ENCODE measurements at regions not wholly inside any gene's neighbourhood (a gene's known extent, or its start where the extent isn't known, plus 50 kb on each side); places are given as distances from the start of the nearest gene placed in this dataset.
"Not testable (repeated sequence)": the region's sequence is repeated elsewhere in the genome, so short reads cannot be mapped to it uniquely, and the experiment has no call there.

- intact Hi-C loops (cut with DNase I): no loop called here
- ATAC-seq: no peak
- Histone ChIP-seq H3K27ac (no peak overlapping the region), H3K4me1 (no peaks in the 10 kb centered on the region), H3K36me3 (no peaks in the 10 kb centered on the region), H3K4me3 (no peak overlapping the region), H3K27me3 (no peaks in the 10 kb centered on the region), H3K9me3 (no peaks in the 10 kb centered on the region)
- no peak for FAIRE-seq
- no peak for DNase-seq
- no peak for TF ChIP-seq CTCF (IDR thresholded peaks at IDR 0.05)
These were observed 616.0 kb upstream of the EDIL3 start for GRCh38 chr5:85000671-85001070.

GRCh38 chr5:85002026-85002425 is 617.3 kb upstream of the EDIL3 start:
- H3K27ac ChIP-seq; H3K36me3 ChIP-seq; intact Hi-C loops (cut with DNase I); ATAC-seq; DNase-seq; FAIRE-seq; H3K4me3 ChIP-seq; H3K4me1 ChIP-seq; H3K27me3 ChIP-seq; H3K9me3 ChIP-seq: not testable (repeated sequence)
- 76 to 86% methylated on average over 9 of the region's 9 CpGs for WGBS, 2 donors

- no peak overlapping the region for H3K4me3 ChIP-seq
- DNase-seq (no peak), FAIRE-seq (no peak), ATAC-seq (no peak)
- H3K36me3 ChIP-seq: no peaks in the 10 kb centered on the region
- H3K4me1 ChIP-seq: no peaks in the 10 kb centered on the region
- no peaks in the 10 kb centered on the region for H3K27me3 ChIP-seq
- no peaks in the 10 kb centered on the region for H3K9me3 ChIP-seq
- H3K27ac ChIP-seq: no peak overlapping the region
- WGBS, 2 donors: 68 to 77% methylated on average over 4 of the region's 4 CpGs
- no peak for TF ChIP-seq CTCF (IDR thresholded peaks at IDR 0.05)
- intact Hi-C loops (cut with DNase I): no loop called here
These were observed 625.4 kb upstream of the EDIL3 start for GRCh38 chr5:85010014-85010562.

- DNase-seq (no peak), FAIRE-seq (no peak), ATAC-seq (no peak)
- H3K4me3 ChIP-seq: no peak overlapping the region
- TF ChIP-seq CTCF (IDR thresholded peaks at IDR 0.05): no peak
- H3K9me3 ChIP-seq: no peaks in the 10 kb centered on the region
- H3K27ac ChIP-seq: no peak overlapping the region
- WGBS, 2 donors: 54 to 57% methylated on average over 2 of the region's 2 CpGs
- intact Hi-C loops (cut with DNase I): no loop called here
- H3K27me3 ChIP-seq: no peaks in the 10 kb centered on the region
- no peaks in the 10 kb centered on the region for H3K4me1 ChIP-seq
- no peaks in the 10 kb centered on the region for H3K36me3 ChIP-seq
These were observed 632.6 kb upstream of the EDIL3 start for GRCh38 chr5:85017261-85017660.

- no peak for TF ChIP-seq CTCF (IDR thresholded peaks at IDR 0.05)
- DNase-seq: no peak
- H3K36me3 ChIP-seq: no peaks in the 10 kb centered on the region
- H3K9me3 ChIP-seq: no peaks in the 10 kb centered on the region
- H3K4me3 ChIP-seq: no peak overlapping the region
- no peaks in the 10 kb centered on the region for H3K4me1 ChIP-seq
- intact Hi-C loops (cut with DNase I): no loop called here
- no peak overlapping the region for H3K27ac ChIP-seq
- peaks cover 0 to 3% (median 0%) of the 10 kb centered on the region in 4 donors for H3K27me3 ChIP-seq
- no peak for FAIRE-seq
- ATAC-seq: no peak
These were observed 645.8 kb upstream of the EDIL3 start for GRCh38 chr5:85030316-85031084.

Measured in pancreas (tissue), 10 donors.